HK-2 (cell line): ENCODE measurements at regions not wholly inside any gene's neighbourhood (a gene's known extent, or its start where the extent isn't known, plus 50 kb on each side); places are given as distances from the start of the nearest gene placed in this dataset.
"Not testable (repeated sequence)": the region's sequence is repeated elsewhere in the genome, so short reads cannot be mapped to it uniquely, and the experiment has no call there.

Source experiments
- DNase-seq: peaks from one replicate; pipeline ENCODE4 v3.0.0-alpha.2; 2018; ENCODE audit not compliant: unreplicated experiment

GRCh38 chr5:51162245-51162644 lies 221.0 kb upstream of the ISL1 start:
- no peak for DNase-seq

- DNase-seq: not testable (repeated sequence)
Measured at GRCh38 chr5:51165621-51166020, 217.6 kb upstream of the ISL1 start.

- DNase-seq: no peak
Measured at GRCh38 chr5:51172903-51173626, 210.2 kb upstream of the ISL1 start.

- DNase-seq: no peak
Measured at GRCh38 chr5:51181208-51181894, 201.9 kb upstream of the ISL1 start.

- no peak for DNase-seq
Measured at GRCh38 chr5:51185850-51186329, 197.4 kb upstream of the ISL1 start.

- DNase-seq: no peak
Measured at GRCh38 chr5:51188001-51188591, 195.2 kb upstream of the ISL1 start.

- no peak for DNase-seq
Measured at GRCh38 chr5:51194671-51195070, 188.6 kb upstream of the ISL1 start.

GRCh38 chr5:51201024-51201423 lies 182.2 kb upstream of the ISL1 start:
- DNase-seq: no peak

- DNase-seq: no peak
Measured at GRCh38 chr5:51201708-51202107, 181.5 kb upstream of the ISL1 start.

GRCh38 chr5:51202161-51202560 lies 181.1 kb upstream of the ISL1 start:
- DNase-seq: no peak

- no peak for DNase-seq
Measured at GRCh38 chr5:51203598-51203997, 179.7 kb upstream of the ISL1 start.

- no peak for DNase-seq
Measured at GRCh38 chr5:51208296-51208695, 175.0 kb upstream of the ISL1 start.

GRCh38 chr5:51214746-51215145 lies 168.5 kb upstream of the ISL1 start:
- no peak for DNase-seq

- DNase-seq: peak; percentile 36
Measured at GRCh38 chr5:51225789-51226742, 157.2 kb upstream of the ISL1 start.

GRCh38 chr5:51227963-51228470 lies 155.2 kb upstream of the ISL1 start:
- DNase-seq: no peak

- no peak for DNase-seq
Measured at GRCh38 chr5:51230336-51230735, 152.9 kb upstream of the ISL1 start.

GRCh38 chr5:51242456-51242855 lies 140.8 kb upstream of the ISL1 start:
- no peak for DNase-seq

- not testable (repeated sequence) for DNase-seq
Measured at GRCh38 chr5:51250957-51251356, 132.3 kb upstream of the ISL1 start.

- no peak for DNase-seq
Measured at GRCh38 chr5:51271261-51271660, 112.0 kb upstream of the ISL1 start.

GRCh38 chr5:51273021-51273420 lies 110.2 kb upstream of the ISL1 start:
- DNase-seq: no peak

GRCh38 chr5:51273871-51274270 lies 109.4 kb upstream of the ISL1 start:
- DNase-seq: no peak

GRCh38 chr5:51275428-51275827 lies 107.8 kb upstream of the ISL1 start:
- DNase-seq: no peak
